GM12872 (cell line): ENCODE measurements at regions not wholly inside any gene's neighbourhood (a gene's known extent, or its start where the extent isn't known, plus 50 kb on each side); places are given as distances from the start of the nearest gene placed in this dataset.

ENCODE experiments used
- CTCF ChIP-seq: IDR thresholded peaks from 3 replicates; pipeline ENCODE4 v1.5.1; 2011; ENCODE audit warnings: low read depth, mild to moderate bottlenecking, low read length, moderate library complexity; ENCODE audit not compliant: insufficient read depth

GRCh38 chr12:78674311-78675090 lies 190.1 kb upstream of the SYT1 start:
- TF ChIP-seq CTCF: no peak

GRCh38 chr12:78680596-78680995 lies 184.0 kb upstream of the SYT1 start:
- TF ChIP-seq CTCF: no peak

GRCh38 chr12:78683031-78683430 lies 181.5 kb upstream of the SYT1 start:
- TF ChIP-seq CTCF: no peak

- TF ChIP-seq CTCF: no peak
These were observed 180.9 kb upstream of the SYT1 start for GRCh38 chr12:78683626-78684025.

- no peak for TF ChIP-seq CTCF
These were observed 180.2 kb upstream of the SYT1 start for GRCh38 chr12:78684419-78684818.

GRCh38 chr12:78695749-78696148 lies 168.8 kb upstream of the SYT1 start:
- TF ChIP-seq CTCF: no peak

- TF ChIP-seq CTCF: no peak
These were observed 168.3 kb upstream of the SYT1 start for GRCh38 chr12:78696267-78696666.
